Ovary (tissue), 7 donors: ENCODE measurements at regions not wholly inside any gene's neighbourhood (a gene's known extent, or its start where the extent isn't known, plus 50 kb on each side); places are given as distances from the start of the nearest gene placed in this dataset.

Experiments
- DNase-seq, 5 donors: peaks; one replicate each; pipeline ENCODE4 v3.0.0-alpha.2; 2019 to 2020
- H3K27ac ChIP-seq, 2 donors: fragments of 200-600 bp; one replicate each; pipeline versions ENCODE4 v1.5.1 to v1.8.0; 2019 to 2022
- H3K27me3 ChIP-seq: fragments of 200-600 bp; one replicate; pipeline ENCODE4 v1.8.0; 2022
- H3K36me3 ChIP-seq: fragments of 200-600 bp; sonication (generic); one replicate; pipeline ENCODE4 v1.5.1; 2019
- H3K4me1 ChIP-seq: one replicate; pipeline ENCODE4 v1.8.1; 2013; ENCODE audit warnings: mild to moderate bottlenecking, moderate library complexity; ENCODE audit not compliant: insufficient read depth
- H3K4me3 ChIP-seq: fragments of 200-600 bp; sonication (generic); one replicate; pipeline ENCODE4 v1.5.1; 2017
- H3K9me3 ChIP-seq, 2 donors: fragments of 200-600 bp in 1 of 2; sonication (generic) in 1 of 2; one replicate each; pipeline versions ENCODE4 v1.5.1 to v1.8.1; 2013 to 2019; ENCODE audit warnings: mild to moderate bottlenecking in 1 of 2, moderate library complexity in 1 of 2
- CTCF ChIP-seq, 3 donors: fragments of 450-650 bp in 2 of 3; fragments of 200-600 bp in 1 of 3; IDR thresholded peaks; one replicate each; pipeline versions ENCODE4 v1.5.1 to v1.8.0; 2016 to 2022; ENCODE audit warnings: antibody characterized with exemption in 3 of 3, mild to moderate bottlenecking in 1 of 3
- EP300 ChIP-seq: sonication (generic); formaldehyde crosslinking; IDR thresholded peaks from one replicate; pipeline ENCODE4 v1.6.1; 2017; ENCODE audit warnings: antibody characterized with exemption
- POLR2A ChIP-seq: fragments of 450-650 bp; IDR thresholded peaks from one replicate; pipeline ENCODE4 v1.6.1; 2017; ENCODE audit warnings: antibody characterized with exemption, mild to moderate bottlenecking, moderate library complexity
- WGBS, 3 donors: extraction: QIAGEN DNeasy Blood & Tissue Kit in 1 of 3; methylation state at CpG; one replicate each; pipeline versions ENCODE4 v1.1.5 to v1.1.7; 2013 to 2017; 5-methylcytosine and 5-hydroxymethylcytosine counted together
- intact Hi-C, 4 donors: fragments of 100-400 bp; cut with DNase I; formaldehyde crosslinking; loops; one replicate each; pipeline versions ENCODE4 v1.11.0 to v1.15.1; 2022 to 2023
- donor health status: DM: no; HTN: no; CAD: no; lungs with moderate emphysema.
- donor health status: DM: no; HTN: no; CAD: no.
- donor health status: Bipolar disorder and iron deficiency.
- donor health status: DM: no; HTN: no; CAD: no.
- donor health status: DM: yes; HTN: yes; CAD: no.

DNA sequence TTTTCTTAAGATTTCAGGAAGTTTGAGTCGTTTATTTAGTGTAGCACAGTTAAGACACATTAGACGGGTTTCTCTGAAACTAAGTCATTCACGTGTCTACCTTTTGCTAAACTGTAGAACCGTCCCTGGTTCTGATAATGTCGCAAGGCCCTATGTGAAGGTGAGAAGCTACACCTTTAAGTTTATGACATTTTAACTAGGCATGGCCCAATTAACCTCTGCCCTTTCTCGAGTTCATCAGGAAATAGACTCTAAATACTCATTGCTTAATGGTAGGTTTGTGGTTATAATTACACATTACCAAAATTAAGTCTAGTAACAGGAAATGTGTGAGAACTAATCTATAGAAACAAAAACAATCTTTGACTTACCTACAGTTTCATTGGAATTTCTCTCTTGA is 126.6 kb upstream of the FZD8 start:
- H3K4me3 ChIP-seq: no peak overlapping the region
- no peaks in the 10 kb centered on the region for H3K27me3 ChIP-seq
- WGBS, 3 donors: 69 to 76% (median 75%) methylated on average over 6 of the region's 6 CpGs
- TF ChIP-seq CTCF (IDR thresholded peaks at IDR 0.05): no peak
- no peak for TF ChIP-seq POLR2A
- TF ChIP-seq EP300: no peak
- no peaks in the 10 kb centered on the region for H3K9me3 ChIP-seq
- no peak for DNase-seq
- H3K4me1 ChIP-seq: peaks cover 5% of the 10 kb centered on the region
- intact Hi-C loops: no loop called here
- no peaks in the 10 kb centered on the region for H3K36me3 ChIP-seq
- no peak overlapping the region for H3K27ac ChIP-seq

DNA sequence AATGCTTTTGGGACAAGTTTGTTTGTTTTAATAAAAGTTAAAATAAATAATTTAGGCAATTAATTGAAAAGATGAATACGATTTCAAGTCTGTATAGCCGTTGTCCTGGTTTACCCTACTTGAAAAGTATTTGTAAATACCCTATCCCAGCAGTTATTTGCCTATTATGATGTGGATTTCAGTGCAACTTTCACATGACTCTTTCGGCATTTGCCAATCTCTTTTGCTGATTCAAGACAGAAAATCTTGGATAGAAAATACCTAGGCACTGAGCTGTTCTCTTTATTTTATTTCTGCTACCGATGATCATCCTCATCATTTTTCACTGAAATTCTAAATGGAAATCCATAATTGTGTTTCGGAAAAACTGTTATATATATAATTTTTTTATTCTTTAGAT is 125.9 kb upstream of the FZD8 start:
- Histone ChIP-seq H3K36me3 (no peaks in the 10 kb centered on the region), H3K4me1 (peaks cover 5% of the 10 kb centered on the region), H3K27me3 (no peaks in the 10 kb centered on the region), H3K27ac (no peak overlapping the region), H3K9me3 (no peaks in the 10 kb centered on the region), H3K4me3 (no peak overlapping the region)
- intact Hi-C loops: no loop called here
- 81 to 93% (median 82%) methylated on average over 5 of the region's 5 CpGs for WGBS, 3 donors
- DNase-seq: no peak
- TF ChIP-seq CTCF (IDR thresholded peaks at IDR 0.05): no peak
- no peak for TF ChIP-seq EP300
- TF ChIP-seq POLR2A: no peak

GRCh38 chr10:35765996-35766395 is 123.9 kb upstream of the FZD8 start:
- 93 to 97% (median 95%) methylated on average over 4 of the region's 4 CpGs for WGBS, 3 donors
- no peak for DNase-seq
- H3K4me3 ChIP-seq: no peak overlapping the region
- TF ChIP-seq EP300: no peak
- TF ChIP-seq POLR2A: no peak
- TF ChIP-seq CTCF (IDR thresholded peaks at IDR 0.05): no peak
- intact Hi-C loops: no loop called here
- H3K4me1 ChIP-seq: peaks cover 5% of the 10 kb centered on the region
- no peaks in the 10 kb centered on the region for H3K27me3 ChIP-seq
- H3K27ac ChIP-seq: no peak overlapping the region
- H3K9me3 ChIP-seq: no peaks in the 10 kb centered on the region
- no peaks in the 10 kb centered on the region for H3K36me3 ChIP-seq

GRCh38 chr10:35765066-35765527 is 123.0 kb upstream of the FZD8 start:
- WGBS, 3 donors: 4 to 31% (median 10%) methylated on average over 24 of the region's 24 CpGs
- Histone ChIP-seq H3K9me3 (no peaks in the 10 kb centered on the region), H3K4me1 (peaks cover 5% of the 10 kb centered on the region), H3K27ac (no peak overlapping the region), H3K36me3 (no peaks in the 10 kb centered on the region), H3K4me3 (no peak overlapping the region), H3K27me3 (no peaks in the 10 kb centered on the region)
- intact Hi-C loops: no loop called here
- TF ChIP-seq CTCF (IDR thresholded peaks at IDR 0.05): no peak
- TF ChIP-seq POLR2A: no peak
- TF ChIP-seq EP300: no peak
- peak in 2 of 5 donors; percentile 13 to 36 for DNase-seq
